NOMO-1 (cell line): ENCODE measurements at regions not wholly inside any gene's neighbourhood (a gene's known extent, or its start where the extent isn't known, plus 50 kb on each side); places are given as distances from the start of the nearest gene placed in this dataset.
"Not testable (repeated sequence)": the region's sequence is repeated elsewhere in the genome, so short reads cannot be mapped to it uniquely, and the experiment has no call there.

Source experiments
- DNase-seq, 2 experiments: peaks; one replicate each; lab custom pipeline; 2025; ENCODE audit not compliant: unreplicated experiment in 2 of 2; lab: John Stamatoyannopoulos, UW

DNA sequence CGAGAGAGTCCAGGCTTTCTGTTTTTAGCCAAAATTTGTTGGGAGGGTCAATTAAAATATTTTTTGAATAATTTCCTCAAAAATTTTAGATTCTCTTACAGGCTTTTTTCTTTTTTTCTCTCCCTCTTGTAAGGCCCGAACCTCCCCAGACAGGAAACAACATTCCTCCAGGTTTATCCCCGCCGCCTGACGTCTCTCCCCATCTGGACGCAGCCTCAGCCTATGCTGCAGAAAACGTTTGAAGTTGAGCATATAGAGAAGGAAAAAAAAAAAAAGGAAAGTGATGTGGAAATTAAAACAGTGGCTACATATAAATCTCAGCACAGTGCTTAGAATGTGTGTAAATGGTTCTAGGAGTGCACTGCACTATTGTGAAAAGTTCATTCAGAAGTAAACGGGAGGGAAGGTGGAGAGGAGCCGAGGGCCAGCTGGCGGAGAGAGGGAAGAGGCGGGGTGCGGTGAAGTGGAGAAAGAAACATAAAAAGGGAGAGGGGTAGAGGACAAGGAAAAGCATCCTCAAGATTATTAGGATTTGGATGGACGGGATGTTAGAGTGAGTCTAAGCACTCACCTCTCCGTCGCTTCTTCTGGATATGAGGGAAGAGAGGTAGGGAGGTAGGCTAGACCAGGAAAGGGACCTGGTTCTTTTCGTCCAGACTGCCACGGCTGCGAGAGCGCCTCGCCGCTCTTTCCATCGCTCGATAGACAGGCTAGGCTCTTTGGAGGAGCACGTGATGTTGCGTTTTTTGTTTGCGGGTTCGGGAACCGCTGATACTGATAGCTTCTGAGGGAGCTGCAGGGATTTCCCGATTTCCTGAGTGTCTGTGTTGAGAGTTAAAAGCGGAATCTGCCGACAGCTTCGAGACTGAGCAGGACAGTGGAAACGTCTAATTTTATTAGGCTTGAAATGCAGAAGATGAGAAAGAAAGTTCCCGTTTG, 98.7 kb downstream of the TRIM27 start:
- DNase-seq, result no peak

DNA sequence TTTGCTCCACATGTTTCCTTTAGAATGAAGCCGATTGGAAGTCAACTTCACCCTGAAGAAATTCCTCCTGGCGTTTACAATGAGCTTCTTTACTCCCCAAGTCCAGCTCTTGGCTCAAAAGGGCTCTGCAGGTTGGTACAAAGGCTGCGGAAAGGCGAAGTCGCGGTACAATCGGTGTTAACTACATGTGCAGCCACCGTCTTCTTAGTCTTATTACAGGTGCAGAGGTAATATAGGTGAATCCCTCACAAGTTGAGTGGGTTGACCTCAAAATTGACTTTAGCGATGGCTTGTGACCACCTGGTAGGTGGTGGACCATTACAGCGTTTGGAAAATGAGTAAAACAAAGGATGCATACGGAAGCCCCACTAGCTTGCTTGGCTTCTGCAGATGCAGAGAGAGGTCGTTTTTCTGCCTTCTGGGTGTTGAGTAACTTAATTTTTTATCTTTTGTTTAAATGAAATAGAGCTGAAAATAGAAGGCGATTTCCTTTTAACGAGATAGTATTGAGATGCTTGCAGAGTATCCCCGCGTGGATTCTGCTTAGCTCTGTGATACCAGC, 98.0 kb downstream of the TRIM27 start:
- DNase-seq, result no peak

DNA sequence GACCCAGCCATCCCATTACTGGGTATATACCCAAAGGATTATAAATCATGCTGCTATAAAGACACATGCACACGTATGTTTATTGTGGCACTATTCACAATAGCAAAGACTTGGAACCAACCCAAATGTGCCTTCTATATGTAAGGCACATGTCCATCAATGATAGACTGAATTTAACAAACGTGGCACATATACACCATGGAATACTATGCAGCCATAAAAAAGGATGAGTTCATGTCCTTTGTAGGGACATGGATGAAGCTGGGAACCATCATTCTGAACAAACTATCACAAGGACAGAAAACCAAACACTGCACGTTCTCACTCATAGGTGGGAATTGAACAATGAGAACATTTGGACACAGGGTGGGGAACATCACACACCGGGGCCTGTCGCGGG, 92.1 kb downstream of the TRIM27 start:
- not testable (repeated sequence) for DNase-seq

DNA sequence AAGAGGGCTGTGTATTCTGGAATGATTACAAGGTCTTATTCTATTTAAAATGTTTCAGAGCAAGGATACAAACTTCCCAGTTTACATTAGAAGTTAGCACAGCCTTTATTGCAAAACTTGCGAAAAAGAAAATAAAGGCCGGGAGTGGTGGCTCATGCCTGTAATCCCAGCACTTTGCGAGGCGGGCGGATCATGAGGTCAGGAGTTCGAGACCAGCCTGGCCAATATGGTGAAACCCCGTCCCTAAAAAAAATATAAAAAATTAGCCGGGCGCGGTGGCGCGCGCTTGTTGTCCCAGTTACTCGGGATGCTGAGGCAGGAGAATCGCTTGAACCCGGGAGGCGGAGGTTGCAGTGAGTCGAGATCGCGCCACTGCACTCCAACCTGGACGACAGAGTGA, 87.1 kb downstream of the TRIM27 start:
- not testable (repeated sequence) for DNase-seq

DNA sequence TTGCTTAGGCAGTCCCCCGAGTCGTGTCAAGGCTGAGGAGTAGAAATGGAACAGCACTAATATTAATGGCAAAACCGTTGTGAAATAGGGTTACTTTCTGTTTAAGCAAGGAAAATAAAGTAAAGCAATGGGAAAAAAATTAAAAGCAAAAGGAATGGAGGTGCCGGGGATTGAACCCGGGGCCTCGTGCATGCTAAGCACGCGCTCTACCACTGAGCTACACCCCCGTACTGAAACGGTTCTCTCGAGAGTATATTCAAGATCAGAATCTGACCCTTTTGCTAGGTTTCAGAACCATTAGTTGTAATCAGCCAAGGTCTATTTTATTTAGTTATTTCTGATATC, 85.5 kb downstream of the TRIM27 start:
- peak; percentile 33 to 60 for DNase-seq

DNA sequence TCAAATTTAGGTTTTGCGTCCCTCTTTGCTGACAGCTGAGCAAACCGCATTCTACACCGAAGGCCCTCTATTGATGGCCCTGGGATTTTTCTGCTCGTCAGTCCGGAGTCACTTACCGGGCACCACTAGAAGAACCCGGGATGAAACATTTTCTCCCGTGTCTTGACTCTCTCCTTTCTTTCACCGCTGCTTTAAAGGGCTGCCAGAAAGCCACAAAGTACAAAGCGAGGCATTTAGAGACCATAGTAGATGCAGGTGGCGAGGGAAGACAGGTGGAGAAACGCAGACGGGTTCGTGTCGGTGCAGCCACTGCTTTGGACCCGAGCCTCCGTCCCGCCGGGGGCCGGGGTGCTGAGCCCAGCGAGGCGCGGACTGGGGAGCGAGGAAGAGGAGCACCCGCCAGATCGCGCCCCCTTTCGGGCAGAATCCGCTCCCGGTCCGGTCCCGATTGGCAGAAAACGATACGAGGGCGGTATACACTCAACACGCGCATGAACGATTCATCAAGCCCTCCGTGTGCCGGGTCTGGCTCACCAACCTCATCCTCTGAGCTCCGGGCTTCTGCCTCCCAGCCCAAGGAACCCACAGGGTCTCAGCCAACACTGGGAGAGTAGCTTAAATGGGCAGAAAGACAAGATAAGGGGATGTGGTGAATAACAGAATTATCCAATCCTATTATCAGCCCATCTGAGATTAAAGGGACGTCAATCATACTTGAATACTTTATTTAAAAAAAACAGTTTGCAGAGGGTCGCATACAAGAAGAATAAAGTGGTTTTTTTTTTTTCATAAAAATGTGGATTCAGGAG, 84.9 kb downstream of the TRIM27 start:
- DNase-seq, result peak; percentile 69 to 78

DNA sequence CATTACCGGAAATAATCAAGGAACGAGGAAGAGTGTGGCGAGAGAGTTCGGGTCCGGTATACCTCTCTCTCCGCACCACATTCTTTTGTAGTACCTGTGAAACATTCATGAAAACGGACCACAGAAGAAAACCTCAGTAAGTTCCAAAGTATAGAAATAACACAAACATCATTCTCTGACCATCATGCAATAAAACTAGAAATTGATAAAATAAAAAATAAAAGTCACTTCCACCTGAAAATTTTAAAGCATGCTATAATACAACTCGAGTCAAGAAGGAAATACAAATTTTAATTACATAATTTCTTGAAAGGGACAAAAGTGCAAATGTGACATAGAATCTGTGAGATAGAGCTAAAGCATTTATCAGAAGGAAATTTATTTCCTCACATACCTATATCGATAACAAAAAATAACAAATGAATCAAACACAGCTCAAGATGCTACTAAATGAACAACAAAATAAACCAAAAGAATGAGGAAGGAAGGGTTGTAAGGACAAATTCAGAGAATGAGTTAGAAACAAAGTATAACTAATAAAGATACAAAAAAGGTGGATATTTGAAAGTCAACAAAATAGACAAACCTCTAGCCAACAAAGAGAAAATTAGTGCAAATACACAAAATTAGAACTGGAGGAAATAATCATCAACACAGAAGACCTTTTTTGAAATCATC, 84.2 kb downstream of the TRIM27 start:
- no peak for DNase-seq

DNA sequence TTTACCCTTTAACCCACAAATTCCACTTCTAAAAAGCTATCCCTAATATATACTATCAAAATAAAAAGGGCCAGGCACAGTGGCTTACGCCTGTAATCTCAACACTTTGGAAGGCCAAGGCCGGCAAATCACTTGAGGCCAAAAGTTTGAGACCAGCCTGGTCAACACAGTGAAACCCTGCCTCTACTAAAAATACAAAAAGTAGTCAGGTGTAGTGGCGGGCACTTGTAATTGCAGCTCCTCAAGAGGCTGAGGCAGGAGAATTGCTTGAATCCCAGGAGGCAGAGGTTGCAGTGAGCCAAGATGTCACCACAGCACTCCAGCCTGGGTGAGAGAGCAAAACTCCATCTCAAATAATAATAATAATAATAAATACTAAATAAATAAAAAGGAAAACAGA, 82.5 kb downstream of the TRIM27 start:
- DNase-seq, result no peak

DNA sequence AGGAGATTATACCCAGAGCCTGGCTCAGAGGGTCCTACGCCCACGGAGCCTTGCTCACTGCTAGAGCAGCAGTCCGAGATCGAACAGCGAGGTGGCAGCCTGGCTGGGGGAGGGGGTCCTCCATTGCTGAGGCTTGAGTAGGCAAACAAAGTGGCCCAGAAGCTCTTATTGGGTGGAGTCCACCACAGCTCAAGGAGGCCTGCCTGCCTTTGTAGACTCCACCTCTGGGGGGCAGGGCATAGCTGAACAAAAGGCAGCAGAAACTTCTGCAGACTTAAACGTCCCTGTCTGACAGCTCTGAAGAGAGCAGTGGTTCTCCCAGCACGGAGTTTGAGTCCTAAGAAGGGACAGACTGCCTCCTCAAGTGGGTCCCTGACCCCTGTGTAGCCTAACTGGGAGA, 75.0 kb downstream of the TRIM27 start:
- peak; percentile 4 to 13 for DNase-seq
